Ovary (tissue), 7 donors: ENCODE measurements at regions not wholly inside any gene's neighbourhood (a gene's known extent, or its start where the extent isn't known, plus 50 kb on each side); places are given as distances from the start of the nearest gene placed in this dataset.

Experiments used
- DNase-seq, 5 donors: peaks; one replicate each; pipeline ENCODE4 v3.0.0-alpha.2; 2019 to 2020
- H3K27ac ChIP-seq, 2 donors: fragments of 200-600 bp; one replicate each; pipeline versions ENCODE4 v1.5.1 to v1.8.0; 2019 to 2022
- H3K27me3 ChIP-seq: fragments of 200-600 bp; one replicate; pipeline ENCODE4 v1.8.0; 2022
- H3K36me3 ChIP-seq: fragments of 200-600 bp; sonication (generic); one replicate; pipeline ENCODE4 v1.5.1; 2019
- H3K4me1 ChIP-seq: one replicate; pipeline ENCODE4 v1.8.1; 2013; ENCODE audit warnings: mild to moderate bottlenecking, moderate library complexity; ENCODE audit not compliant: insufficient read depth
- H3K4me3 ChIP-seq: fragments of 200-600 bp; sonication (generic); one replicate; pipeline ENCODE4 v1.5.1; 2017
- H3K9me3 ChIP-seq, 2 donors: fragments of 200-600 bp in 1 of 2; sonication (generic) in 1 of 2; one replicate each; pipeline versions ENCODE4 v1.5.1 to v1.8.1; 2013 to 2019; ENCODE audit warnings: mild to moderate bottlenecking in 1 of 2, moderate library complexity in 1 of 2
- CTCF ChIP-seq, 3 donors: fragments of 450-650 bp in 2 of 3; fragments of 200-600 bp in 1 of 3; IDR thresholded peaks; one replicate each; pipeline versions ENCODE4 v1.5.1 to v1.8.0; 2016 to 2022; ENCODE audit warnings: antibody characterized with exemption in 3 of 3, mild to moderate bottlenecking in 1 of 3
- EP300 ChIP-seq: sonication (generic); formaldehyde crosslinking; IDR thresholded peaks from one replicate; pipeline ENCODE4 v1.6.1; 2017; ENCODE audit warnings: antibody characterized with exemption
- POLR2A ChIP-seq: fragments of 450-650 bp; IDR thresholded peaks from one replicate; pipeline ENCODE4 v1.6.1; 2017; ENCODE audit warnings: antibody characterized with exemption, mild to moderate bottlenecking, moderate library complexity
- WGBS, 3 donors: extraction: QIAGEN DNeasy Blood & Tissue Kit in 1 of 3; methylation state at CpG; one replicate each; pipeline versions ENCODE4 v1.1.5 to v1.1.7; 2013 to 2017; 5-methylcytosine and 5-hydroxymethylcytosine counted together
- intact Hi-C, 4 donors: fragments of 100-400 bp; cut with DNase I; formaldehyde crosslinking; loops; one replicate each; pipeline versions ENCODE4 v1.11.0 to v1.15.1; 2022 to 2023
- donor health status: DM: no; HTN: no; CAD: no; lungs with moderate emphysema.
- donor health status: DM: no; HTN: no; CAD: no.
- donor health status: Bipolar disorder and iron deficiency.
- donor health status: DM: no; HTN: no; CAD: no.
- donor health status: DM: yes; HTN: yes; CAD: no.

GRCh38 chr1:189986516-189986915, 491.1 kb downstream of the BRINP3 start:
- Histone ChIP-seq H3K36me3 (no peaks in the 10 kb centered on the region), H3K27me3 (no peaks in the 10 kb centered on the region), H3K4me1 (no peaks in the 10 kb centered on the region), H3K27ac (no peak overlapping the region), H3K9me3 (no peaks in the 10 kb centered on the region), H3K4me3 (no peak overlapping the region)
- TF ChIP-seq EP300, result no peak
- TF ChIP-seq CTCF (IDR thresholded peaks at IDR 0.05), result no peak
- no peak for TF ChIP-seq POLR2A
- intact Hi-C loops, result no loop called here
- no peak for DNase-seq

- WGBS, 3 donors, result 84 to 88% (median 86%) methylated on average over 2 of the region's 2 CpGs
- H3K4me3 ChIP-seq, result no peak overlapping the region
- H3K36me3 ChIP-seq, result no peaks in the 10 kb centered on the region
- no peak for TF ChIP-seq EP300
- TF ChIP-seq POLR2A, result no peak
- TF ChIP-seq CTCF (IDR thresholded peaks at IDR 0.05), result no peak
- DNase-seq, result no peak
- H3K4me1 ChIP-seq, result no peaks in the 10 kb centered on the region
- no peak overlapping the region for H3K27ac ChIP-seq
- no peaks in the 10 kb centered on the region for H3K9me3 ChIP-seq
- intact Hi-C loops, result no loop called here
- H3K27me3 ChIP-seq, result no peaks in the 10 kb centered on the region
Measured at GRCh38 chr1:189987509-189987908, 490.2 kb downstream of the BRINP3 start.

- Histone ChIP-seq H3K4me1 (no peaks in the 10 kb centered on the region), H3K27me3 (no peaks in the 10 kb centered on the region), H3K4me3 (no peak overlapping the region), H3K36me3 (no peaks in the 10 kb centered on the region), H3K27ac (no peak overlapping the region), H3K9me3 (no peaks in the 10 kb centered on the region)
- intact Hi-C loops, result no loop called here
- no peak for DNase-seq
- WGBS, 3 donors, result 91 to 97% (median 96%) methylated on average over 12 of the region's 12 CpGs
- no peak for TF ChIP-seq POLR2A
- TF ChIP-seq EP300, result no peak
- TF ChIP-seq CTCF (IDR thresholded peaks at IDR 0.05), result no peak
Measured at GRCh38 chr1:189992856-189993255, 484.8 kb downstream of the BRINP3 start.

- DNase-seq, result no peak
- 54 to 72% (median 55%) methylated on average over 3 of the region's 3 CpGs for WGBS, 3 donors
- no peak overlapping the region for H3K4me3 ChIP-seq
- intact Hi-C loops, result no loop called here
- H3K36me3 ChIP-seq, result no peaks in the 10 kb centered on the region
- no peaks in the 10 kb centered on the region for H3K9me3 ChIP-seq
- no peaks in the 10 kb centered on the region for H3K27me3 ChIP-seq
- no peaks in the 10 kb centered on the region for H3K4me1 ChIP-seq
- TF ChIP-seq CTCF (IDR thresholded peaks at IDR 0.05), result no peak
- TF ChIP-seq EP300, result no peak
- TF ChIP-seq POLR2A, result no peak
- H3K27ac ChIP-seq, result no peak overlapping the region
Measured at GRCh38 chr1:190000365-190000872, 477.2 kb downstream of the BRINP3 start.

- WGBS, 3 donors, result 88 to 96% (median 95%) methylated on average over 2 of the region's 2 CpGs
- Histone ChIP-seq H3K27me3 (no peaks in the 10 kb centered on the region), H3K9me3 (no peaks in the 10 kb centered on the region), H3K27ac (no peak overlapping the region), H3K4me1 (no peaks in the 10 kb centered on the region), H3K4me3 (no peak overlapping the region), H3K36me3 (no peaks in the 10 kb centered on the region)
- TF ChIP-seq EP300, result no peak
- TF ChIP-seq CTCF (IDR thresholded peaks at IDR 0.05), result no peak
- no peak for TF ChIP-seq POLR2A
- no peak for DNase-seq
- intact Hi-C loops, result no loop called here
Measured at GRCh38 chr1:190001187-190001586, 476.5 kb downstream of the BRINP3 start.
